Activated CD4-positive, alpha-beta T cell treated with anti-CD3 and anti-CD28 coated beads, Interleukin-2, amount 50 U/mL, for 1 hour (primary cell): ENCODE measurements at regions not wholly inside any gene's neighbourhood (a gene's known extent, or its start where the extent isn't known, plus 50 kb on each side); places are given as distances from the start of the nearest gene placed in this dataset.

ENCODE experiments used
- DNase-seq: peaks from one replicate; pipeline ENCODE4 v3.0.0-alpha.2; 2020

- no peak for DNase-seq
These were observed 70.7 kb downstream of the C16orf95 start for GRCh38 chr16:87246269-87247065.

GRCh38 chr16:87248714-87249113, 68.5 kb downstream of the C16orf95 start:
- no peak for DNase-seq

- DNase-seq, result no peak
These were observed 67.8 kb downstream of the C16orf95 start for GRCh38 chr16:87249425-87249824.

GRCh38 chr16:87250431-87250960, 66.7 kb downstream of the C16orf95 start:
- DNase-seq, result no peak

GRCh38 chr16:87252269-87252970, 64.8 kb downstream of the C16orf95 start:
- DNase-seq, result no peak
